DOHH2 (cell line): ENCODE measurements at regions not wholly inside any gene's neighbourhood (a gene's known extent, or its start where the extent isn't known, plus 50 kb on each side); places are given as distances from the start of the nearest gene placed in this dataset.

Experiments
- EZH2phosphoT487 ChIP-seq: fragments of 200-600 bp; sonication (generic); IDR thresholded peaks from 2 replicates; pipeline ENCODE4 v1.6.1; 2017; ENCODE audit warnings: borderline replicate concordance, mild to moderate bottlenecking, antibody characterized with exemption, low read length, moderate library complexity, mixed read lengths
- TF ChIP-seq, protein P1 (sequence below): fragments of 200-600 bp; sonication (generic); IDR thresholded peaks from one replicate; pipeline ENCODE4 v1.5.1; 2014; ENCODE audit warnings: antibody characterized with exemption, mild to moderate bottlenecking, low read depth, low read length; ENCODE audit not compliant: poor library complexity, severe bottlenecking

DNA sequence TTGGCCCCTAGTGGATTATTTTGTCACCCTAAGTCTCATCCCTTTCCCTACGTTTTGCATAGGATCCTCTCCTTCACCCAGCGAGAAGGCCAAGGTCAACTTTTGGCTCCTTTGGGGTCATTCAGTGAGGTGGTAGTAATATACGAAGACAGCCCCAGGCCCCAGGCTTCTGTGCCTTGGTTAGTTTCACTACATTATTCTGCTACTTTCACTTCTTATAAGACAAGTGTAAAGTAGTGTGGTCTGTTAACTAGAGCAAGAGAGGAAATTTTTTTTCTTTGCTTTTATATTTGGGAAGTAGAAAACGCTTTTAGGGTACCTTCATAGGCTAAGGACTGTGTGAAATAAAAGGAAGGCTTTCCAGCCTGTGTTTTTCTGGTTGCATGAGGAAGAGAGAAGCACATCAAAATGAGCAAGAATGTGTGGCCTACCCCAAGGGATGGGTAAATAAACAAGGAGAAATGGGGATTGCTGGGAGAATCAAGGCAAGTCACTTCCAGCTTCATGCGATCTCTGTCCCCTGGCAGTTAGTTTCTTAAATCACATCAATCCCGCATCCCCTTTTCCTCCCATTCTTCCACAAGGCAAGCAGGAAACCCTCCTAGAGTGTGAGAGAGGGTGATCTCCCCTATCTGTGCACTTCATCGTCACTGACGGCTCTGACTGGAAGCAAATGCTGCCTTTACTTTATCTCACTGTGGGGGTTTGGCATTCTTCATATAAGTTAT is 677.0 kb upstream of the WWC1 start:
- TF ChIP-seq EZH2phosphoT487 = no peak
- TF ChIP-seq, protein P1, sequence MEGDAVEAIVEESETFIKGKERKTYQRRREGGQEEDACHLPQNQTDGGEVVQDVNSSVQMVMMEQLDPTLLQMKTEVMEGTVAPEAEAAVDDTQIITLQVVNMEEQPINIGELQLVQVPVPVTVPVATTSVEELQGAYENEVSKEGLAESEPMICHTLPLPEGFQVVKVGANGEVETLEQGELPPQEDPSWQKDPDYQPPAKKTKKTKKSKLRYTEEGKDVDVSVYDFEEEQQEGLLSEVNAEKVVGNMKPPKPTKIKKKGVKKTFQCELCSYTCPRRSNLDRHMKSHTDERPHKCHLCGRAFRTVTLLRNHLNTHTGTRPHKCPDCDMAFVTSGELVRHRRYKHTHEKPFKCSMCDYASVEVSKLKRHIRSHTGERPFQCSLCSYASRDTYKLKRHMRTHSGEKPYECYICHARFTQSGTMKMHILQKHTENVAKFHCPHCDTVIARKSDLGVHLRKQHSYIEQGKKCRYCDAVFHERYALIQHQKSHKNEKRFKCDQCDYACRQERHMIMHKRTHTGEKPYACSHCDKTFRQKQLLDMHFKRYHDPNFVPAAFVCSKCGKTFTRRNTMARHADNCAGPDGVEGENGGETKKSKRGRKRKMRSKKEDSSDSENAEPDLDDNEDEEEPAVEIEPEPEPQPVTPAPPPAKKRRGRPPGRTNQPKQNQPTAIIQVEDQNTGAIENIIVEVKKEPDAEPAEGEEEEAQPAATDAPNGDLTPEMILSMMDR = no peak
